ENCODE measurements at regions not wholly inside any gene's neighbourhood (a gene's known extent, or its start where the extent isn't known, plus 50 kb on each side); places are given as distances from the start of the nearest gene placed in this dataset.

DNA sequence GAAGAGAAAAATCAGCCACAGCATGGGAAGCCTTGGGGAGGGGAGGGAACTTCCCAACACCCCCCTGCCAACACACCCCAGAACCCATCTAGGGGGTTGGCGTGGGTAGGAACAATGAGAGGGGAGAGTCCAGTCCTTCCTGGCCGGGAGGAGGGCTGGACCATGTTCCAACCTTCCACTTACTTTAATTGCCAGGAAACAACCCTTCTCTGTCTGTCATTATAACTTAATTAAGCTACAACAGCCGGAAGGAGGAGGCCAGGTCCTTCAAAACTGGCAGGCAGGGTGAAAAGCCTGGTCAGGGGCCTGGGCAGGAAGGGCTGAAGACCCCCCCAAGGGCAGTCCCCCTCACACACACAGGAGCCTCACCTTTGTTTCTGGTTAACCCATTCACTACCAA is 447.0 kb downstream of the SOX9 start:
- TF ChIP-seq, protein P1, sequence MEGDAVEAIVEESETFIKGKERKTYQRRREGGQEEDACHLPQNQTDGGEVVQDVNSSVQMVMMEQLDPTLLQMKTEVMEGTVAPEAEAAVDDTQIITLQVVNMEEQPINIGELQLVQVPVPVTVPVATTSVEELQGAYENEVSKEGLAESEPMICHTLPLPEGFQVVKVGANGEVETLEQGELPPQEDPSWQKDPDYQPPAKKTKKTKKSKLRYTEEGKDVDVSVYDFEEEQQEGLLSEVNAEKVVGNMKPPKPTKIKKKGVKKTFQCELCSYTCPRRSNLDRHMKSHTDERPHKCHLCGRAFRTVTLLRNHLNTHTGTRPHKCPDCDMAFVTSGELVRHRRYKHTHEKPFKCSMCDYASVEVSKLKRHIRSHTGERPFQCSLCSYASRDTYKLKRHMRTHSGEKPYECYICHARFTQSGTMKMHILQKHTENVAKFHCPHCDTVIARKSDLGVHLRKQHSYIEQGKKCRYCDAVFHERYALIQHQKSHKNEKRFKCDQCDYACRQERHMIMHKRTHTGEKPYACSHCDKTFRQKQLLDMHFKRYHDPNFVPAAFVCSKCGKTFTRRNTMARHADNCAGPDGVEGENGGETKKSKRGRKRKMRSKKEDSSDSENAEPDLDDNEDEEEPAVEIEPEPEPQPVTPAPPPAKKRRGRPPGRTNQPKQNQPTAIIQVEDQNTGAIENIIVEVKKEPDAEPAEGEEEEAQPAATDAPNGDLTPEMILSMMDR (IDR thresholded peaks at IDR 0.05), result no peak

DNA sequence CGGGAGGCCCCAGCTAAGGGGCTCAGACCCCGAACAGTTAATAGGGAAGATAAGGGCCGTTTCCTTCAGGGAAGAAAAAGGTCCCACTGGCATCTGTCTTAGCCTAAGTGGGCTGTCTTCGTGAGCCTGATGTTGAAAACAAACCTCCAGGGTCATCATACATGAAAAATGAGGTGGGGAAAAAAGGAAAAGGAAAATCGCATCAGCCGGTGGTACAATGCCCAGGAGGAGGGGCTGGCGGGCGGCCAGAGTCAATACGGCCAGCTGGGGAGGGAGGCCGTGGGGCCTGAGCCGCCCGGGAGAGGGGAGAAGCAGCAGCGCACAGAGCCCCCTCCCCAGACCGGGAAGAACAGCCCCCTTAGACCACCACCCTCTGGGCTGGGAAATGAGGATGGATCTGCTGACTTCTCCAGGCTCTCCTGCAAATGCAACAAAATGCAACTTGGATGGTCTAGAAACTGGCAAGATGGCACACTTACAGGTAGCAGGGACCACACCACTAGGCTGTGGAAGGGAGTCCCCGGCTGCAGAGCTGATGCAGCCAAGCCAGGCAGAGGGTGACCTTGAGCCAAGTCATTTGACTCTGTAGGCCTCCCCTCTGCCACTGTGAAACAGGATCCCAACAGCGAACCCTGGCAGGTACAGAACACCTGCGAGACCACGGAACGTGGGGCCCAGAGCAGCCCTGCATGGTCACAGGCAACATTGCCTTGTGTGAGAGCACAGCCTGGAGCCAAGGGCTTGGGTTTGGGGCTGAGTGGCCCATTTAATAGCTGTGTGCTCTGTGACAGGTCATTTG is 448.5 kb downstream of the SOX9 start:
- TF ChIP-seq, protein P1 (IDR thresholded peaks at IDR 0.05), result no peak

DNA sequence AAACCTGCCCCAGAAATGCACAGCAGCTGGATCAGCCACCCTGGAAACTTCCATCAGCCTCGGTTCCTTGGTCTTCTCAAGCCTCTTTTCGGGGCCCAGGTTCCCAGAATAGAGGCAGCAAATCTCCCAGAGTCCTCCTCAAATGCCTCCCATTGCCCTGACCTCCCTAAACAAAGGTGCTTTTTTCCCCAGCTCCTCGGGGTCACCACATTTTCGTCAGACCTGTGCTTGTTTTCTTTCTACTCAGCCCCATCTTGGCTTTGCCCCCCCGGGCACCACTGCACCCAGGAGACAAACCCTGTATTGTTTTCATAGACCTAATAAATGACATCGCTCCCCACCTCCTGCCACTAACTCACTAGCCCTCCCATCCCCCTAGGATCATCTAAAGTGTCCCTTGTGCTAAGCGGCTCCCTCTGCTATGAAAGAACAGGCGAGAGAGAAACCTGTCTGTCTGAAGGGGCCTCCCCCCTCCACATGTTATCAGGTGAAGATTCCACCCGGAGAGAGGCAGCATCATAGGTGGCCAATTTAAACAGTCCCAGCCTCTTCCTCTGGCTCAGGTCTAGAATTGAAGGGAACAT is 451.1 kb downstream of the SOX9 start:
- TF ChIP-seq, protein P1 (IDR thresholded peaks at IDR 0.05), result no peak

DNA sequence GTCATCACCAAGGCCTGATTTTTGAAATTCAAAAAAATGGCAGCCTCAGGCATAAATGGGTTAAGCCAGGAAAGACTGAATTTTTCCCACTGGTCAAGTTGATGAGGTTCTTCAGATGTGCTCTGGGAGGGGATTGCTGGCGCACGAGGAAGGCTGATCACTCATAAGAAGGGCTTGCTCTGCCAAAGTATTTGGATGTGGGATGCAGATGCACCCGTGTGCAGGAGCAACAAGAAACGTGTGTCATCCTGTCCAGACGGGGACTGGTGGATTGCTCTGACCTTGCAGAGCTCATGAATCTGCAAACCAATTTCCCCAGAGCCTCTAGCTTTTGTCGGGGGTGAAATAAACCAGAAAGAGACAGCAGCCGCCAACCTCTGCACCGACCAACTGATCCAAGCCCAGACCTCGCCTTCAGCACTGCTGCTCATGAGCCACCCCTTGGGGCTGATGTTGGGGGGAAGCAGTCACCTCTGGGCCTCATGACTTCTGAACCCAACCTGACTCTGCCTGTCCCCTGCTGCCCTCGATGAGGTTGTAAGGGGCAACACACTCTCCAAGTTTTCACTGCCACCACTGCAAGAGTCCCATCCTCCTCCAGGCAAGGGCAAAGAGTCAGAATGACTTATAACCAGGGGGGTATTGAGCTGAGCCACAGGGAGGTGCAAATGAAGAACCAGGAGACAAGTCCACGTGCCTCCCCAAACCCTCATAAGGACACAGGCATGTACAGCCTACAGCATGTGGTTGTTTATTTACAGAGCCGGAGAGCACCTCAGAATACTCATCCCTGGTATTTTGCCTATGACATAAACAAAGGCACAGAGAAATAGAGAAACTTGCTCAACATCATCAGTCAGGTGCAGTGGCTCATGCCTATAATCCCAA is 452.0 kb downstream of the SOX9 start:
- TF ChIP-seq, protein P1 (IDR thresholded peaks at IDR 0.05), result no peak

DNA sequence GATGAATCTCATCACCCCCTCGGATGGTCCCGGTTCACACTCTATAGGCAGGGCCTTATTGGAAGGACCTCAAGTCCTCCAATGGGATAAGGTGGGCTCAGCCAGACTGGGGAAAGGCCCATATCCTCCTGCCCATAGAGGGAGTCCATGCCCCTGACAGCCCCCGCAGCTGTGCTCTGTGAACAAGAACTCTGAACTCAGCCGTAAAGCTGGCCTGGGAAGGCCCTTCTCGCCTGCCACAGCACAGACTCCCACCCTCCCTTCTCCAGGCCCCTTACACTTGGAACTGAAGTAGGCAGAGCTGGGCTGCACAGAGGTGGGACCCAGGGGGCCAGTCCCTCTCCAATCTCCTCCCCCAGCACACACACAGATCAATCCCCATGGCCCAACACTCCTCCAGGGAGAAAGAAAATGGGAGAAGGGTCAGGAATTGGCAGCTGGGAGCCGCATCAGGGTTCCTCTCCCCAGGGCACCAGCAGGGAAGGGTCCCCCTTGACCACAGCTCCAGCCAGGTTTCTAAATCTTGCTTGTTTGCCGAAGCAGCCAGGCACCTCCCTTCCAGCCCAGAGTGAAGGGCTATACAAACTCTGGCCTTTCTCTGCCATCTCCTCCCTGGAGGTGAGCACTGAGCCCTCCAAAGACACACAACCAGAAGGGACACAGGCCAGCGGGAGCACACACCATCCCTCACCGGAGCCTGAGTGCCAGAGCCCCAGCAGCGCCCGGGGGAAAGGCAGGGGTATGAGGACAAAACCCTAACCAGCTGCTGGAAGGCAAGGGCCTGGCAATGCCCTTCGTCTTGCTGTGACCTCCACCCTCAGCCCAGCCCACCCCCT is 454.1 kb downstream of the SOX9 start:
- TF ChIP-seq, protein P1 (IDR thresholded peaks at IDR 0.05), result no peak

DNA sequence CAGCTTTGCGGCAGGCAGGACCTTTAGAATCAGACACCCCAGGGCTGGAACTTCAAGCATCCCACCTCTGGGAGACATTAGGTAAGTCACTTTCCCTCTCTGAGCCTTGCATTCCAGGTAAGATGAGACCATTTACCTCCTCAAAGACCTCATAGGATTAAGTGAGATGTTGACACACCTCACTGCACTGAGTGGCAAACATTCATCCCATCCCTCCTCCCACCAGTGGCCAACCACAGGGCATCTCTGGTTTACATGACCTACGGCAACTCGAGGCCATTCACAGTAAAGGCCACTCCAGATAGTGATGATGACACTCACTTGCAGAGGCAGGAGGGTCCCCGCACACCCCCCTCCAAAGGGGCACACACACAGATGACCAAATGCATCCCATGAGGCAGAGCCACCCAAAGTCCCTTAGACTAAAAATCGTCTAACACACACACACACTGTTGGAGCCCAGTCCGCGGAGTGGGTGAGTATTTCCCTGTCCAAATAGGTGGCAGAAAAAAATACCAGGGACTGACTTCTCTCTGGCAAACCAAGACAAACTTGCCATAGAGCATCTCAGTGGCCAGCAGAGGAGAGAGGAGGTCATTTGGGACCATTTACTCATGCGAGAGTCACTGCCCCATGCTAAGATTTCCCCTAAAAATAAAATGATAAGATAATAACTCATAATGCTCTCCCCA is 454.9 kb downstream of the SOX9 start:
- TF ChIP-seq, protein P1 (IDR thresholded peaks at IDR 0.05), result no peak
